HG03442 (cell line): ENCODE measurements at regions not wholly inside any gene's neighbourhood (a gene's known extent, or its start where the extent isn't known, plus 50 kb on each side); places are given as distances from the start of the nearest gene placed in this dataset.

Source experiments
- ATAC-seq: cut with Tn5 transposase; IDR thresholded peaks from one replicate; pipeline ENCODE4 v1.9.1; 2021; ENCODE audit warnings: mild to moderate bottlenecking, moderate library complexity; ENCODE audit not compliant: unreplicated experiment

- no peak for ATAC-seq
Measured at GRCh38 chr2:18096836-18097405, 218.5 kb downstream of the KCNS3 start.

GRCh38 chr2:18094277-18094676, 215.8 kb downstream of the KCNS3 start:
- ATAC-seq = no peak

GRCh38 chr2:18093196-18093595, 214.7 kb downstream of the KCNS3 start:
- no peak for ATAC-seq

GRCh38 chr2:18092760-18093159, 214.3 kb downstream of the KCNS3 start:
- no peak for ATAC-seq

GRCh38 chr2:18085593-18085992, 207.1 kb downstream of the KCNS3 start:
- ATAC-seq = no peak

- no peak for ATAC-seq
Measured at GRCh38 chr2:18084376-18084775, 205.9 kb downstream of the KCNS3 start.

GRCh38 chr2:18083806-18084205, 205.3 kb downstream of the KCNS3 start:
- no peak for ATAC-seq

GRCh38 chr2:18078216-18078615, 199.7 kb downstream of the KCNS3 start:
- ATAC-seq = no peak

- ATAC-seq = no peak
Measured at GRCh38 chr2:18077704-18078103, 199.2 kb downstream of the KCNS3 start.

- no peak for ATAC-seq
Measured at GRCh38 chr2:18077231-18077630, 198.8 kb downstream of the KCNS3 start.

- no peak for ATAC-seq
Measured at GRCh38 chr2:18074476-18074875, 196.0 kb downstream of the KCNS3 start.

- no peak for ATAC-seq
Measured at GRCh38 chr2:18073601-18074000, 195.1 kb downstream of the KCNS3 start.

- ATAC-seq = no peak
Measured at GRCh38 chr2:18067588-18068384, 189.3 kb downstream of the KCNS3 start.

- ATAC-seq = no peak
Measured at GRCh38 chr2:18066894-18067293, 188.4 kb downstream of the KCNS3 start.

GRCh38 chr2:18066066-18066465, 187.6 kb downstream of the KCNS3 start:
- ATAC-seq = no peak

- no peak for ATAC-seq
Measured at GRCh38 chr2:18065249-18065648, 186.8 kb downstream of the KCNS3 start.

- no peak for ATAC-seq
Measured at GRCh38 chr2:18063826-18064470, 185.5 kb downstream of the KCNS3 start.

GRCh38 chr2:18062892-18063291, 184.4 kb downstream of the KCNS3 start:
- ATAC-seq = no peak

GRCh38 chr2:18061717-18062116, 183.2 kb downstream of the KCNS3 start:
- ATAC-seq = no peak

GRCh38 chr2:18057657-18058056, 179.2 kb downstream of the KCNS3 start:
- no peak for ATAC-seq

- no peak for ATAC-seq
Measured at GRCh38 chr2:18055290-18055689, 176.8 kb downstream of the KCNS3 start.

- no peak for ATAC-seq
Measured at GRCh38 chr2:18050001-18050400, 171.5 kb downstream of the KCNS3 start.
